ENCODE measurements at regions not wholly inside any gene's neighbourhood (a gene's known extent, or its start where the extent isn't known, plus 50 kb on each side); places are given as distances from the start of the nearest gene placed in this dataset.
A peak's percentile ranks its signal among the peaks of the same experiment; 100 is the strongest.

DNA sequence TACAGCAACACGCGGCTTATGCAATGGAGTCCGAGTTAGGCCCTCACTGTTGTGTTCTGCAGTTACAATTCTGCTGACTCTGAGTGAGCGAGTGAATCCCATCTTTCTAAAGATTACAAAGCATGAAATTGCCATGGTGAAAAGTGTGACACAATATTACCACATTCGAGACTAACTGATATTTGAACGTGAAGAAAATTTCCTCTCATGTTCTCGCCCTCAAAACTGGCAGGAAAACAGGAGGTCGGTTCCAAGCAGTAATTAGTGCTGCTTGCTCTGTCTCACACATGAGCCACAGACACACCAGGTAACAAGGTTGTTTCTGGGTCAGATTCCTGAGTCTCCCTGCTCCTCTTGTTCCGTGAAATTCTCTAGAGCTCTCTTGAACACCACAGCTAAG is 93.7 kb upstream of the RIOK3 start:
- in situ Hi-C loops (cut with MboI; ENCODE audit: low sequenced_read_pairs) = loop anchor here (10.0 kb wide), 1 partner anchor 65 kb away; no protein-coding TSS in a partner anchor
- intact Hi-C loops (cut with micrococcal nuclease) = loop anchor here (10.0 kb wide), 1 partner anchor 95 kb away; no protein-coding TSS in a partner anchor

More for the DNA sequence above, 93.7 kb upstream of the RIOK3 start:
- H3K56ac ChIP-seq (ENCODE audit: extremely low read depth, insufficient read depth, low read length) = no peak overlapping the region
- no peaks in the 10 kb centered on the region for H3K9me3 ChIP-seq (ENCODE audit: control insufficient read depth, insufficient read depth, low read length)
- H2AK5ac ChIP-seq (ENCODE audit: low read depth, low read length) = 0 out of 2 replicates have a peak overlapping the region, but pooled peaks have one; percentile 2
- no peak overlapping the region; a peak in 1 of 4 replicates for H4K8ac ChIP-seq (ENCODE audit: low read depth in 2 of 2, low read length in 2 of 2)
- dilution Hi-C loops (cut with HindIII; ENCODE audit: low sequenced_read_pairs, unreplicated experiment) = no loop called here
- no peaks in the 10 kb centered on the region for H4K20me1 ChIP-seq (ENCODE audit: insufficient read depth, low read length)
- H2AFZ ChIP-seq (replicated peaks; ENCODE audit: low read length, poor library complexity) = no peak overlapping the region
- H2AK9ac ChIP-seq (replicated peaks; ENCODE audit: low read depth, low read length, poor library complexity) = no peak overlapping the region
- no peak overlapping the region for H3K27ac ChIP-seq (ENCODE audit: insufficient read depth, low read length)
- ChIA-PET CTCF (no interaction called here), POLR2A (ENCODE audit: unreplicated experiment) (no interaction called here)
- no peak for DNase-seq
- no peak for ATAC-seq (ENCODE audit: low read depth)
- 74% methylated on average over 3 of the region's 9 CpGs; no CpG with 5 or more reads in 1 of the 2 experiments for WGBS, 2 experiments (ENCODE audit: extremely low coverage in 2 of 2, insufficient read length in 1 of 2)
- TF ChIP-seq MAZ (IDR thresholded peaks at IDR 0.05; ENCODE audit: borderline replicate concordance, low read depth, low read length) (no peak), CHD1 (IDR thresholded peaks at IDR 0.05; ENCODE audit: low read depth, low read length) (no peak), CEBPB (IDR thresholded peaks at IDR 0.05; ENCODE audit: low read depth, low read length) (no peak), RAD21 (IDR thresholded peaks at IDR 0.05; ENCODE audit: low read length) (no peak), POLR2A (IDR thresholded peaks at IDR 0.05; ENCODE audit: low read depth, low read length) (no peak), FOS (IDR thresholded peaks at IDR 0.05; ENCODE audit: low read depth, low read length) (no peak), BHLHE40 (IDR thresholded peaks at IDR 0.05; ENCODE audit: low read depth, low read length) (no peak), NFE2L2 (IDR thresholded peaks at IDR 0.05; ENCODE audit: low read depth, low read length) (no peak), MXI1 (IDR thresholded peaks at IDR 0.05; ENCODE audit: borderline replicate concordance, low read depth, low read length) (no peak), SMC3 (IDR thresholded peaks at IDR 0.05; ENCODE audit: low read depth, low read length) (no peak), MAFK (IDR thresholded peaks at IDR 0.05; ENCODE audit: low read depth, low read length) (no peak), RFX5 (IDR thresholded peaks at IDR 0.05; ENCODE audit: low read depth, low read length) (no peak), RCOR1 (IDR thresholded peaks at IDR 0.05; ENCODE audit: insufficient replicate concordance, low read length) (no peak)
- TF ChIP-seq, protein P1, sequence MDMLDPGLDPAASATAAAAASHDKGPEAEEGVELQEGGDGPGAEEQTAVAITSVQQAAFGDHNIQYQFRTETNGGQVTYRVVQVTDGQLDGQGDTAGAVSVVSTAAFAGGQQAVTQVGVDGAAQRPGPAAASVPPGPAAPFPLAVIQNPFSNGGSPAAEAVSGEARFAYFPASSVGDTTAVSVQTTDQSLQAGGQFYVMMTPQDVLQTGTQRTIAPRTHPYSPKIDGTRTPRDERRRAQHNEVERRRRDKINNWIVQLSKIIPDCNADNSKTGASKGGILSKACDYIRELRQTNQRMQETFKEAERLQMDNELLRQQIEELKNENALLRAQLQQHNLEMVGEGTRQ (IDR thresholded peaks at IDR 0.05; ENCODE audit: low read depth, low read length) = no peak
- TF ChIP-seq, protein P2, sequence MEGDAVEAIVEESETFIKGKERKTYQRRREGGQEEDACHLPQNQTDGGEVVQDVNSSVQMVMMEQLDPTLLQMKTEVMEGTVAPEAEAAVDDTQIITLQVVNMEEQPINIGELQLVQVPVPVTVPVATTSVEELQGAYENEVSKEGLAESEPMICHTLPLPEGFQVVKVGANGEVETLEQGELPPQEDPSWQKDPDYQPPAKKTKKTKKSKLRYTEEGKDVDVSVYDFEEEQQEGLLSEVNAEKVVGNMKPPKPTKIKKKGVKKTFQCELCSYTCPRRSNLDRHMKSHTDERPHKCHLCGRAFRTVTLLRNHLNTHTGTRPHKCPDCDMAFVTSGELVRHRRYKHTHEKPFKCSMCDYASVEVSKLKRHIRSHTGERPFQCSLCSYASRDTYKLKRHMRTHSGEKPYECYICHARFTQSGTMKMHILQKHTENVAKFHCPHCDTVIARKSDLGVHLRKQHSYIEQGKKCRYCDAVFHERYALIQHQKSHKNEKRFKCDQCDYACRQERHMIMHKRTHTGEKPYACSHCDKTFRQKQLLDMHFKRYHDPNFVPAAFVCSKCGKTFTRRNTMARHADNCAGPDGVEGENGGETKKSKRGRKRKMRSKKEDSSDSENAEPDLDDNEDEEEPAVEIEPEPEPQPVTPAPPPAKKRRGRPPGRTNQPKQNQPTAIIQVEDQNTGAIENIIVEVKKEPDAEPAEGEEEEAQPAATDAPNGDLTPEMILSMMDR (conservative IDR thresholded peaks at IDR 0.05; ENCODE audit: low read depth, low read length) = no peak
- TF ChIP-seq, protein P3, sequence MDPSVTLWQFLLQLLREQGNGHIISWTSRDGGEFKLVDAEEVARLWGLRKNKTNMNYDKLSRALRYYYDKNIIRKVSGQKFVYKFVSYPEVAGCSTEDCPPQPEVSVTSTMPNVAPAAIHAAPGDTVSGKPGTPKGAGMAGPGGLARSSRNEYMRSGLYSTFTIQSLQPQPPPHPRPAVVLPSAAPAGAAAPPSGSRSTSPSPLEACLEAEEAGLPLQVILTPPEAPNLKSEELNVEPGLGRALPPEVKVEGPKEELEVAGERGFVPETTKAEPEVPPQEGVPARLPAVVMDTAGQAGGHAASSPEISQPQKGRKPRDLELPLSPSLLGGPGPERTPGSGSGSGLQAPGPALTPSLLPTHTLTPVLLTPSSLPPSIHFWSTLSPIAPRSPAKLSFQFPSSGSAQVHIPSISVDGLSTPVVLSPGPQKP (IDR thresholded peaks at IDR 0.05; ENCODE audit: borderline replicate concordance, low read depth, low read length) = no peak
- no peak overlapping the region for H4K91ac ChIP-seq (ENCODE audit: insufficient read depth, low read depth, low read length)
- H3K9me1 ChIP-seq (ENCODE audit: insufficient read depth, low read length) = peaks cover 12% of the 10 kb centered on the region
- H3K4me3 ChIP-seq (ENCODE audit: insufficient read depth, low read depth, low read length) = no peak overlapping the region
- no peak overlapping the region for H3K14ac ChIP-seq (replicated peaks; ENCODE audit: low read depth, low read length)
- H3K36me3 ChIP-seq (ENCODE audit: control insufficient read depth, insufficient read depth, low read length) = no peaks in the 10 kb centered on the region
- no peak overlapping the region for H3K18ac ChIP-seq (ENCODE audit: low read depth, low read length)
- H3K79me1 ChIP-seq (ENCODE audit: low read depth in 1 of 2, low read length in 2 of 2) = peaks cover 0 to 3% of the 10 kb centered on the region in 2 experiments; a peak in 1 of 4 replicates
- peak overlapping the region; percentile 6; the same call in 1 of the 2 replicates for H3K4ac ChIP-seq (ENCODE audit: low read depth, low read length)
- H3K4me1 ChIP-seq (ENCODE audit: control insufficient read depth, insufficient read depth, low read length) = peaks cover 23% of the 10 kb centered on the region
- H4K5ac ChIP-seq (ENCODE audit: low read depth, low read length) = no peak overlapping the region
- no peak overlapping the region for H3K4me2 ChIP-seq (ENCODE audit: low read depth, low read length)
- no peak overlapping the region for H2BK15ac ChIP-seq (ENCODE audit: low read depth, low read length)
- no peak overlapping the region for H2BK5ac ChIP-seq (ENCODE audit: low read depth, low read length, poor library complexity, severe bottlenecking)
- BruUV-seq (replicated peaks) = no TSS peak
- no peak overlapping the region for H2BK120ac ChIP-seq (ENCODE audit: low read depth, low read length)
- H3K9ac ChIP-seq (ENCODE audit: low read depth, low read length) = no peak overlapping the region
- H2BK20ac ChIP-seq (ENCODE audit: low read depth, low read length) = no peak overlapping the region
- H3K27me3 ChIP-seq (ENCODE audit: control insufficient read depth, insufficient read depth, low read length) = no peaks in the 10 kb centered on the region
- H3K23ac ChIP-seq (ENCODE audit: low read depth, low read length) = no peak overlapping the region

Measured in IMR-90 (cell line).